ENCODE measurements at regions not wholly inside any gene's neighbourhood (a gene's known extent, or its start where the extent isn't known, plus 50 kb on each side); places are given as distances from the start of the nearest gene placed in this dataset.

DNA sequence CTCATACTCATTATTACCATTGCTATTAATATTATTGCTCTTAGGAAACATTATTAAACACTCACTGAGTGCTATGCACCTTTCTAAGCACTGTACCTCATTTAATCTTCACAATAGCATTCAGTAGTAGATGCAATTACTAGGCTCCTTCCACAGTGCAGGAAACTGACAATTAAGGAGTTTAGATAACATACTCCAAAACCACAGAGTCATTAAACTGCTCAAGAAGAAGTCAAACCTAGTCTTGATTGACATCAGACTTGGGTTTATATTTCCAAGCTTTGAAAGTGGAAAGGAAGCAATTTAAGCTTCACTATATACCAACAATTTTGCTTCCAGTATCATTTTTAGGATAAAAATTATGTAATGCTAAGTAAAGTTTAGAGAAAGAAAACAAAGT, 490.1 kb upstream of the ARRDC4 start:
- TF ChIP-seq, protein P1, sequence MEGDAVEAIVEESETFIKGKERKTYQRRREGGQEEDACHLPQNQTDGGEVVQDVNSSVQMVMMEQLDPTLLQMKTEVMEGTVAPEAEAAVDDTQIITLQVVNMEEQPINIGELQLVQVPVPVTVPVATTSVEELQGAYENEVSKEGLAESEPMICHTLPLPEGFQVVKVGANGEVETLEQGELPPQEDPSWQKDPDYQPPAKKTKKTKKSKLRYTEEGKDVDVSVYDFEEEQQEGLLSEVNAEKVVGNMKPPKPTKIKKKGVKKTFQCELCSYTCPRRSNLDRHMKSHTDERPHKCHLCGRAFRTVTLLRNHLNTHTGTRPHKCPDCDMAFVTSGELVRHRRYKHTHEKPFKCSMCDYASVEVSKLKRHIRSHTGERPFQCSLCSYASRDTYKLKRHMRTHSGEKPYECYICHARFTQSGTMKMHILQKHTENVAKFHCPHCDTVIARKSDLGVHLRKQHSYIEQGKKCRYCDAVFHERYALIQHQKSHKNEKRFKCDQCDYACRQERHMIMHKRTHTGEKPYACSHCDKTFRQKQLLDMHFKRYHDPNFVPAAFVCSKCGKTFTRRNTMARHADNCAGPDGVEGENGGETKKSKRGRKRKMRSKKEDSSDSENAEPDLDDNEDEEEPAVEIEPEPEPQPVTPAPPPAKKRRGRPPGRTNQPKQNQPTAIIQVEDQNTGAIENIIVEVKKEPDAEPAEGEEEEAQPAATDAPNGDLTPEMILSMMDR (IDR thresholded peaks at IDR 0.05 in 4 of 5, conservative IDR thresholded peaks at IDR 0.05 in 1 of 5), result no peak
- TF ChIP-seq POLR2A (IDR thresholded peaks at IDR 0.05), result no peak

All from gastrocnemius medialis (tissue), 4 donors.